ENCODE measurements at regions not wholly inside any gene's neighbourhood (a gene's known extent, or its start where the extent isn't known, plus 50 kb on each side); places are given as distances from the start of the nearest gene placed in this dataset.

DNA sequence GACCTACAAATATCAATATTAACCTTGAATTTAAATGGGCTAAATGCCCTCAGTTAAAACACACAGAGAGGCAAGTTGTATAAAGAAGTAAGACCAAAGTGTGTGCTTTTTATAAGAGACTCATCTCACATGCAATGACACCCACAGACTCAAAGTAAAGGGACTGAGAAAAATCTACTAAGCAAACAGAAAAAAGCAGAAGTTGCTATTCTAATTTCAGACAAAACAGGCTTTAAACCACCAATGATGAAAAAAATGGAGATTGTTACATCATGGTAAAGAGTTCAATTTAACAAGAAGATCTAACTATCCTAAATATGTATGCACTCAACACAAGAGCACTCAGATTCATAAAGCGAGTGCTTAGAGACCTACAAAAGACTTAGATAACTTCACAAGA lies 741.9 kb upstream of the MARCKS start:
- no peak for FAIRE-seq

DNA sequence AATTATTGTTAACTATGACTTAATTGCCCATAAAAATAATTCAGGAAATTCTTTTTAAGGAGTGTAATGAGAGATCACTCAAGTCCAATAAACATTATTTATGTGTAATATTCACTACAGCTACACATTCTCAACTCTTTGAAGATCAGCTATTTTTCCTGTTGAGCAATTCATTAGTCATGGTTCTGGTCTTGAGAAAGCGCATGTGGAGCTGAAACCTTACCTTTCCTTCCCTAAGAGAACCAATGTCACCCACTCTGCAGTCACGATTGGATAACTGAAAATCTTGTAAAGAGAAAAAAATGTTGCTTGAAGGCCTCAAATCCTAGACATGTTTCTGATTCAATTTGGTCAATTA lies 736.9 kb upstream of the MARCKS start:
- no peak for FAIRE-seq

DNA sequence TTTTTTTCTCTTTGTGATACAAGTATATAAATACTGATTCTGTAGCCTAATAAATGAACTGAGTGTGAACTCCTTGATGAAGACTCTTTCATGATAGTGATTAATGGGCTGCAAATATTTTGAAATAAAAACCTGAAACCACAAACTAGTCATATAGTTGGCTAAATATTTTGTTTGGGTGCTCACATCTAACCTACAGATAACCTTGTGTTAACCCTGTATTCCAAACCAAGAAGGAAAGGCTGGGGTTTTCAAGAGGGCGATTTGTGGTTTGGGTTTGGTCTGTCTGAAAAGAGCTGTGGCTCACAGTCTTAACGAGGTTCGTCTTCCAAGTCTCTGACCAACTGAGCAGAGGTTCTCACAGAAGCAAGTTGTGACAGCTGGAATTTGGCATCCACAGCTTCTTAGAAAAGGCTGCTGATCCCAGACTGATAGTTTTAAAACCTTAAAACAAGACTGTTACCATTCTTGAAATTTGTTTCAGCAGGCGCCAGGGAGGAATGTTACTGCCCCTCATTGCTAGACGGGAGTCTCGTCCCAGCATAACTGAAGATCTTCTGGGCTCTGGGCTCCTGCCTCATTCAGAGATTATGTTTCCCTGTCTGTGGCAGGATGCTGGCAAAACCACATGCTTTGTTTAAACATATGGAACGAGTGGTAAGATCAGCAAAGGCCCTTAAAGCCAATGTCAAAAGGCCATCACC lies 736.4 kb upstream of the MARCKS start:
- FAIRE-seq = no peak

DNA sequence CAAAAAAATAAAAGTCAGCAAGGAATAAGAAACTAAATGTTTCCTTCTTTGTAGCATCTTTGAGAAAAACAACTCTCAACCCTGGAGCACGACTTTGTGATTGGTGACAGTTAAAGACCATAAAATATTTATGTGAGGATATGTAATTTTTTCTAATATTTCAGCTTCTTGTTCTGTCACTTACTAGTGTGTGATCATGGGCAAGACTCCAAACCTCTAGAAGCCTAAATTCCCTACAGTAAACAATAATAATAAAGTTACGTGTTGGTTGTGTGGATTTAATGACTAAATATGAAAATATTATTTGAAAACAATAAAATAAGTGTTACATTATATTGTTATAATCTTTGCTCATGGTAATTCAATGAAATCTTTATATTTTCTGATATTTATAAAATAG lies 735.6 kb upstream of the MARCKS start:
- peak; percentile 56 for FAIRE-seq

DNA sequence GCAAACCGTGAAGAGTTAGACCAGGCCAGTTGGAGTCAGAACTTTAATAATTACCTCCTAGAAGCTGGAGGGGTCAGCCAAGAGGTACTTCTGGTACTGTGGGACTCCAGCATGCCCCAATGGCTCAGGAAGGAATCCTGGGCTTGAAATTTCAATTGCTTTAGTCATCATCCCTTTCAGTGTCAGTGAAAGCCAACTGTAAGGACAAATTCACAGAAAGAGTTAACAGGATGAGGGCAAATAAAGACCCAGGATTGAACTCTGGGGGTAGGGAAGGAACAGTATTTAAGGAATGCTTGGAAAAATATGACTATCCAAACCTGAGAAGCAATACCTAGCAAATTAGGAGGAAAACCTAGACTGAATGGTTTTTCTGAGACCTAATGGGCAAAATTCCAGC lies 735.1 kb upstream of the MARCKS start:
- FAIRE-seq = no peak

DNA sequence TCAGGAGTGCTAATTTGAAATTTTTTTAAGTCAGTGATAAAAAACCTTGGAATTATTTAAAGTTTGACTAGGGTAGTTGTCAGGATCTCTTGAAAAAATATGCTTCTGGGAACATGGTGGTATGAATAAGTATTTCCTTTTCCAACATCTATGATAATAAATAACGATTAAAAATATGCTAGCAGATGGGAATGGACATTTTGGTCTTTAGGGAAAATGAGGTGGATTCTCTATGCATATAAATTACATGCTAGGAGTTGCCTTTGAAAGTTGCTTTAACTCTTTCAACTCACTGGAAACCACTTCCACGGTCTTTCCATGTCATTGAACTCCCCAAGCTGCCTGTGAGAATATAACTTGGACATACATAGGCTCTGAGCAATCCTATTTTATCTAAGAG lies 731.5 kb upstream of the MARCKS start:
- FAIRE-seq = no peak

DNA sequence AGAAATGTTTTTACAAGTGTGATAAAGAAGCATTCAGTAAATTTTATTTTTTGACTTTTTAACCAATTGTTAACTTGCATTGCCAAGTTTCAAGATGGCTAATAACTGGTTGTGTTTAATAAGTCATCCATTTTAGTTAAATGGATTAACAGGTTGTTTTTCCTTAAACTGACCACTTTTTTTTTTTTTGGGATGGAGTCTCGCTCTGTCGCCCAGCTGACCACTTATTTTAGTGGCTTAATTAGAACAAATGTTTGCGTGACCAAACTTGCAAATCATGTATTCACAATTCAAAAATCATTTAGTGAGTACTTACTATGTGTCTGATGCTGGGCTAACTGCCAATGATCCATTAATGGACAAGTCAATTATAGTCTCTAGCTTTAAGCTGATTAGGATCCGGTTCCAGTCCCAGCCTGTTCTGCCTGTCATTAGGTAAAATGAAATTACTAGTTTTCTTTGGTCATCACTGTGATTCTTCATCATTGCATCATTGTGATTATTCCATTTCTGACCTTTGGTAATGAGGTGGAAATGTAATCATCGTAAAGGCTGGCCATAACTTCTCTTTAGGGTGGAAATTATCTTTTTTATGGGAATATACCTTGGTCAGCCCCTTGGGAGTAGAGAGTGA lies 729.2 kb upstream of the MARCKS start:
- FAIRE-seq = no peak

DNA sequence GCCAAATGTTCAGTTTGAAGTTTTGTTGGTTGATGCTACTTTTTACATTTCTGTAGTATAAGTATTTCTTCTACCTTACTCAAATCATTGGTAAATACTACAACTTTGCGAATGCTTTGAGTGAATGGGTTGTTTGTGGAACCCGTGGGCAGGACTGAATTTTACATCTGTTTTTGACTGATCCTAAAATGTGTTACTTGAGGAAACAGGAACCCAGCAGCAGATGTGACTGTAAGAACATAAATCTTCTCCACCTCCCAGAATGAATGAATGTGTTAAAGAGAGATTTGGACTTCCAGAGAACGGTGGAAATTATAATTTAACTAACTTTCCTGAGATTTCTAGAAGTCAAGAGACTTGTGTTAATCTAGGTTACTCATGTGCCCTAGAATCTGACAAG lies 728.5 kb upstream of the MARCKS start:
- FAIRE-seq = no peak

DNA sequence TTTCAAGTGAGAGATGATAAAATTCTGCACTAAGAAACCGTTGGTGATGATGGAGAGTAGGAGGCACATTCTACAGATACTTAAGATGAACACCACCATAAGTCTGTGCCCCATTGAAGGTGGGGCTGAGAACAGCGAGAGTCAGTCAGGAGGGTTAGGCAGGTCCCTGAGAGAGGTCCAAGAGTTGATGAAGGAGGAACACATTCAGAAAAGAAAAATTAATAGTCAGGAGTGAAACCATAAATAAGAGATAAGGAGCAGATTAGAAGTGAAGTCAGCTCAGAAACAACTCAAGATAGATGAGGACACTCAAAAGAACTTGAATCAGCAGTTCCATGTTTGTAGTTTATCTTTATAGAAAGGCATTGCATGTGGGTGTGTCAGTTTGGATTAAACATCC lies 727.2 kb upstream of the MARCKS start:
- no peak for FAIRE-seq

DNA sequence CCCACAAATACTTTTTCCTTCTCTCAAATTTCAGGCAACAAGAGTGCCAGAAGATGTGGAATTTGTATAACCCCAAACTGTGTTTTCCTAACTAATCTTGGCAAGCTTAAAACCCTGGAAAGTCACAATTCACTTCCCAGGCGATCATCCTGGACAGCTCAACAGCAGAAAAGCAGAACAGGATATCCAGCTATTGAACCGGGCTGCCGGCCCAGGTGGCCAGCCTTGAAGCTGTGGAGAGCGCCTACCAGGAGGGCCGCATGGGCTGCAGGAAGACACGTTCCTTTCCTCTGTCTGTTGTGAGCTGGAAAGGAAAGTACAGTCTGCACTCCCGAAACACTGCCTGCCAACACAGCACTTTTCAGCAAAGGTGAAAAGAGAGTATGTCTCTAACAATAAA lies 719.7 kb upstream of the MARCKS start:
- FAIRE-seq = no peak

DNA sequence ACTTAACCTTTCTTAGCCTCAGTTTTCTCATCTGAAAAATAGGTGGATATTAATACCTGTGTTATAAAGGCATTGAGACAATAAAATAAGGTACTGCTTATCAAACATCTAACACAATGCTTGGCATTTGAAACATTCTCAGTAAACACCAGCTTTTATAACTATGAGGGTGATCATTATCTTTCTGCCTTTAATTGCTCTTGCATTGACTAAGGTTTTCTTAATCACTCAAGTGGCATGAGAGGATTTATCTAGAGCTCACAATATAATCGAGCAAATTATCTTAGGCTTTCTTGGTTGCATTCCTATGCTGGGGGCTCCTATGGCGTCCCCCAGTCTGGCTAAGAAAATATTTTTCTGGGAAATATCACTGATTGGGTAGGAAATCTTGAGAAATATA lies 716.4 kb upstream of the MARCKS start:
- FAIRE-seq = no peak

DNA sequence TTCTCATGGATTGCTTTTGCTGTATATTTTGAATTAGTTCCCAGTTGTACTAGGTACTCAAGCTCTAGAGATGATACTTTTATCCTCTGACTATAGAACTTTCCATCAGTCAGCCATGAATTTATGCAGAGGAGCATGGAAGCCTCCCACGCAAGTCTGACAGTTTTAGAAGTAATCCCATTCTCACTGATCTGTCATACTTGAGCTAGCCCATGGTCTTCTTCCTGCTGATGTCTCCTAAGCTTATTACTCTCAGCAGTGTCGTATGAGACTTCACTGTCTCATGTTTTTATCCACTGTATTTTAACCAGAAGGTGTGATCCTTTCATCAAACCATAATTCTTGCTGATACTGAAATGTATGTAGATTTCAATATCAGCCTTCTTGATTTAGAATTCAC lies 715.2 kb upstream of the MARCKS start:
- no peak for FAIRE-seq

DNA sequence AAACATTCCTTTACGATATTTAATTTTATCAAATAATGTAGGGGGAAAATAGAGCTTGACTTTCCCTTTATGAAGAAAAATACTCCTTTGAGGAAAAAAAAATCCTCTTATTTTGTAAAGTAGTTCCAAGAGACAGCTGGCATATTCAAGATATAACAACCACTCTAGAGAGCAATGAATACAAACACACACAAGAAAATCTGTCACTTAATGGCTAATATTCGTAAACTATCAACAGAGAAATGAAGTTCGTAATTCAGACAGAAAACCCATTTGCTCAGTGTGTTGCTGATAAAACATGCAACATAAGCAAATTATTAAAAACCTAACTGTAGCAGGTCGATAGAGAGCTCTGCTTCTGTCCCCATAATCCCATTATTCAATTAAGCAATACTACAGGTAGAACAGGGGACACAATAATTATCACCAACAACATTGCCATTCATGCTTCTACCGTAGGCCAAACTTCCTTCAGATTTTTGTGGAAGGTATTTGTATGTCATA lies 714.4 kb upstream of the MARCKS start:
- no peak for FAIRE-seq

DNA sequence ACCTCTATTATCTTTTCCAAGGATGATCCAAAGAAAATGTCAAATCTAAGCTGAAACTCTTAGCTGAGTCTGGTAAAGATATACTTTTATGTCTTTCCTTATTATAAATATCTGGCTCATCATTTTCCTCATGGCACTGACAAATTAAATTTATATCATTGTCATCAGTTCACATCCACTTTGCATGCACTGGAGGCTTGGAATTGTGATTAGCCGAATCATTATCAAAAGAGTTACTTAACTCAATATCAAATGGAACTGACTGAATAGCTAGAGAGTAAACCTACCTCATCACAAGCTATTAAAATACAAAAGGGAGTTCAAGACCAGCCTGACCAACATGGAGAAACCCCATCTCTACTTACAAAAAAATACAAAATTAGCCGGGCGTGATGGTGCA lies 713.9 kb upstream of the MARCKS start:
- no peak for FAIRE-seq

DNA sequence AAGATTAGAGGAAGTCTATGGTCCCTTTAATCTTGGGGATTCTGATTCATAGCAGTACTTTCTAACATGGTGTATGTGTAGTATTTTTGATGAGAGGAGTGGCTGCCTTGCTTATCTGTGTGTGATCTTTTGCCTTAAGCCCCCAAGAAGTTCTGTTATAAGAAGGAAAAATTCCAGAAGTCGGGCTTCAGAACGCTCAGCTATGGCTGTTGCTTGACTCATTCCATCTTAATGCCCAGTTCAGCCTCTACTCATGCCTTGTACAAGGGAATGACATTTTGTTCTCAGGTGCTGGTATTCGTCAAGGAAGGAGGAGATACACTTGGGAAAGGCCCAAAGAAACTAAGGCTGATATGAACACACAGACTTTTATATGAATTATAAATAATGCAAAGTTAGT lies 713.0 kb upstream of the MARCKS start:
- no peak for FAIRE-seq

DNA sequence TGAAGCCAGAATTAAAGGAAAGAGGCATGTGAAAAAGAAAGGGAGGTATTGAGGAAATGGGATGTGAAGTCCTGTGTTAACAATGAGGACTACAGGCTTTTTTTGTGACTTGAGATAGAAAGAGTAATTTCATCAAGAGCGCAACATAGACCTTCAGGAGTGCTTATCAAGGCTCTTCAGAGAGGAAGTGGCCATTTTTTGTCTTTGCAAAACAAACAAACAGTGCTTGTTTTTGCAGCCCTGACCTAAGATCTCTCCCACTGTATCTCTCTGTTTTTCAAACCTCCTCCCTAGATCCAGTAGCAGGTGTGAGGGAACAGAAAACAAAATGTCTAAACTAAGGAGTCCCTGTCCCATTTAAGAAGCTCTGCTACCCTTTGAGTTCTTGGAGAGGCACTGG lies 710.3 kb upstream of the MARCKS start:
- FAIRE-seq = no peak

DNA sequence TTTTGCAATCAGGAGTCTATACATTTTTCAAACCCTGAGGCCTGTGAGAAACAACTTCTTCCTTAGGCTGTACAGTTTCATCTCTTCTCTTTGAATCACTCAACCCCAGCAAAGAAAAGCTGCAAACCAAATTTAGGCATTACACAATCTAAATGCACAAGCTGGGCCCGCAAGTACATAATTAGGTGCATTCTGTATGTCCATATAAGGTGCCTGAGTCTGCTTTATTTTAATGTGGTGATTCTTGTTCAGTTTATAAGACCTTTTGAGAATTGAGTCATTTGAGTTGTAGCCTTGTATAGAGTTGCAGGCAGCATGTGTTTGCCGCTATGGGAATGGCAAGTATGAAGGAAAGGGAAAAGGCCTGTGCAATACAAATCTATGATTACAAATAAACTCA lies 709.6 kb upstream of the MARCKS start:
- no peak for FAIRE-seq

DNA sequence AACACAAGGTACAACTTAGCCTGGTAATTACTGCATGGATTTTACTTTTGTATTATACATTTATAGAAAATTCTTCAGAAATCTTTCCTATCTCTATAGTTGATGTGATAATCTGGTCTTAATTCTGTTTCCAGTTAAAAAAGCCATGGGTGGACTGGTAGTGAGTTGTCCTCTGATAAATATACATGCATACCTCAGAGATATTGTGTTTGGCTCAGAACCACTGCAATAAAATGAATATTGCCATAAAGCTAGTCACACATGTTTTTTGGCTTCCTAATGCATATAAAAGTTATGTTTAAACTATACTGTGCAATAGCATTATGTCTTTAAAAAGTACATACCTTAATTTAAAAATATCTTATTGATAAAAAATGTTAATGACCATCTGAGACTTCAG lies 708.6 kb upstream of the MARCKS start:
- no peak for FAIRE-seq

DNA sequence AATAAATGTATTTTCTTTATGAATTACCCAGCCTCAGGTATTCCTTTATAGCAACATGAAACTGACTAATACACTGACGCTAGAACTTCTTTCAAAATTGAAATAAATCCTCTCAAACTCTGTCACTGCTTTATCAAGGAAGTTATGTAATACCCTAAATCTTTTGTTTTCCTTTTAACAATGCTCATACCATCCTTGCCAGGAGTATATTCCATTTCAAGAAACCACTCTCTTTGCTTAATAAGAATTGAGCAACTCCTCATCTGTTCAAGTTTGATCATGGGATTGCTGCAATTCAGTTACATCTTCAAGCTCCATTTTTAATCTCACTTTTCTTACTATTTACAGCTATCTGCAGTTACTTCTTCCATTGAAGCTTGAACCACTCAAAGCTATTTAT lies 707.6 kb upstream of the MARCKS start:
- FAIRE-seq = no peak

DNA sequence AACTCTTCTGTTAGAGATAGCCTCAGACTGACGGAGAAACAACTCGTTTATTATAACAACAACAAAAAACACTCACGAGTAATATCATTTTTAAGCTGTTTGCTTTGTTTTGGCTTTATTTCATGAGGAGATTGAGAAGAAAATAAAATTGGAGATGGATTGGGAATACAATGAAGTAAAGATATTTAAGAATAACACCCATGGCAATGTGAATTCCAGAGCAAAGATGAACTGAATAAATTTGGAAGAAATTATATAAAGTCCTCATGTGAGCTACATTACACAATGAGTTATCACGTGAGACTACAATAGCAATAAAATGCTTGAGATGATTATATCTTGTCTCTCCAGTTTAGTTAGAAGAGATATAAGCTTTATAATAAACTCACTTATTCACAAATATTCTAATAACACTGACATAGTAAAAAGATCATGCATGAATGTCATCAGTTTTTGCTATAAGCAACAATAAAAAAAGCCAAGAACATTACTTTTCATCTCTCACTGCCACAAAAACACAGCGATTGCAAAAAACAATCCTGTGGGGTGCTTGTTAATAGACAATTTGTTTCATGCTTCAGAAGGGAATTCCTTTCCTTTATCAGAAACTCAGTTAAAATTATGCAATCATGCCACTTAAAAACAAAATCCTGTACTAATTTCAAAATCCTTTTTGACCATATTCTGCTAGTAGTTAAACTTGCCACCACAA lies 696.7 kb upstream of the MARCKS start:
- no peak for FAIRE-seq

DNA sequence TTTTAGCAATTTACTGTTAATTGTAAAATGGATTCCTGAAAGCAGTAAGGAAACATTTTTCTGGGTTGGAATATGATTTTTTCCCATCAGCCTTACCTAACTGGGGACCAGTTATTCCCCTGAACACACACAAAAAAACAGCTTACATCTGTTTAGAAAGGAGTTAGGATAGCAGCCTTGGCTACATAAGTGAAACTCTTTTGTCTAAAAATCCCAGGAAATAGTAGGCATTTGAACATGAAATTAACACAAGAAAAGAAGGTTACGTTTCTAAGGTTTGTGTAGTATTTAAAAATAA lies 696.2 kb upstream of the MARCKS start:
- FAIRE-seq = no peak

DNA sequence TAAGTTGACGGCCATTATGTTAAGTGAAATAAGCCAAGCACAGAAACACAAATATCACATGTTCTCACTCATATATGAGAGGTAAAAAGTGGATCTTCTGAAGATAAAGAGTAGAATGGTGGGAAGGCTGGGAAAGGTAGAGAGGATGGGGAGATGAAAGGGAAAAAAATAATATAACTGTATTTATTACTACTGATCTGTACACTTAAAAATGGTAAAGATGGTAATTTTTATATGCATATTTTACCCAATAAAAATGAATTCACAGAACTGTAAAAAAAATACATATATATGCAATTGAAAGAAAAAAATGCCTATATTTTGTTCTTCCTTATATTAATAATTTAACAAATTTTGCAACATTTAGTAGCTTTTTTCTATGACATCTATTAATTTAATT lies 694.4 kb upstream of the MARCKS start:
- no peak for FAIRE-seq

DNA sequence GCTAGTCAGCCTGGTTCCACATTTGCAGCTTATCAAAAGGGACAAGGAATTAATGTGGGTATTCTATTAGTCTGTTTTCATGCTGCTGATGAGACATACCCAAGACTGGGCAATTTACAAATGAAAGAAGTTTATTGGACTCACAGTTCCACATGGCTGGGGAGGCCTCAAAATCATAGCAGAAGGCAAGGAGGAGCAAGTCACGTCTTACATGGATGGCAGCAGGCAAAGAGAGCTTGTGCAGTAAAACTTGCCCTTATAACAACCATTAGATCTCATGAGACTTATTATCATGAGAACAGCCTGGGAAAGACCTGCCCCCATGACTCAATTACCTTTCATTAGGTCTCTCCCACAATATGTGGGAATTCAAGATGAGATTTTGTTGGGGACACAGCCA lies 689.1 kb upstream of the MARCKS start:
- FAIRE-seq = no peak

DNA sequence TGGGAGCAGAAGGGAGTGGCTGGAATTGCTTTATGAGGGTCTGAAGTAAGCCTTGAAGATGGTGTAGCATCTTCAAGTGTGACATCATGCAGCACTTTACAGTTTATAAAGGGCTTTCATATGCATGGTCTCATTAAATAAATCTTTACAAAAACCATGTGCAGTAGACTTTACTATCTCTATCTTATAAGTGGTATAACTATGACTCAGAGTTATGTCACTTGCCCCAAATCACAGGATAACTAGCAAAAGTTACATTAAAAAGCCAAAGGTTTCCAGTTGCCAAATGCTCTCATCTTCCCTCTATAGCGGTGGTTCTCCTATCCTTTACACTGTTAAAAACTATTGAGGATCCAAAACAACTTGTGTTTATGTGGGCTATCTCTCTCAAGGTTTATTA lies 687.7 kb upstream of the MARCKS start:
- FAIRE-seq = no peak

DNA sequence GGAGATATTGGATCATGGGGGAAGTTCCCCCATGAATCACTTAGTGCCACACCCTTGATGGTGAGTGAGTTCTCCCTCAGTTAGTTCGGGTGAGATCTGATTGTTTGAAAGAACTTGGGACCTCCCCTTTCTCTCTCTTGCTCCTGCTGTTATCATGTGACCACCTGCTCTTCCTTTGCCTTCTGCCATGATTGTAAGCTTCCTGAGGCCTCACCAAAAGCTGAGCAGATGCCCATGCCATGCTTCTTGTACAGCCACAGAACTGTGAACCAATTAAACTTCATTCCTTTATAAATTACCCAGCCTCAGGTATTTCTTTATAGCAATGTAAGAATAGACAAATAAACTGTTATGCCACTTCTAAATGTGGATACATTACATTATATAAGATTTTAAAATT lies 686.7 kb upstream of the MARCKS start:
- no peak for FAIRE-seq

Data from G401.6 (cell line).